Kidney (tissue), 13 donors: ENCODE measurements at regions not wholly inside any gene's neighbourhood (a gene's known extent, or its start where the extent isn't known, plus 50 kb on each side); places are given as distances from the start of the nearest gene placed in this dataset.
"Not testable (repeated sequence)": the region's sequence is repeated elsewhere in the genome, so short reads cannot be mapped to it uniquely, and the experiment has no call there.

ENCODE experiments used
- DNase-seq, 5 donors: peaks; one replicate each; pipeline ENCODE4 v3.0.0-alpha.2; 2013 to 2020
- FAIRE-seq: peaks from 2 replicates; lab custom pipeline; 2012; peaks lifted over from hg19 to GRCh38; lab: Jason Lieb, UNC
- H3K27ac ChIP-seq, 2 donors: one replicate each; pipeline ENCODE4 v1.7.0; 2013; ENCODE audit warnings: low read depth in 2 of 2, low read length in 2 of 2, inconsistent platforms in 1 of 2
- H3K27me3 ChIP-seq: one replicate; pipeline ENCODE4 v1.7.1; 2013; ENCODE audit warnings: low read length, inconsistent platforms; ENCODE audit not compliant: control insufficient read depth, insufficient read depth
- H3K36me3 ChIP-seq, 3 donors: one replicate each; pipeline versions ENCODE4 v1.7.0 to v1.7.1; 2013; ENCODE audit warnings: low read length in 3 of 3, control low read depth in 1 of 3, inconsistent platforms in 1 of 3; ENCODE audit not compliant: insufficient read depth in 3 of 3, control insufficient read depth in 2 of 3
- H3K4me1 ChIP-seq, 3 donors: one replicate each; pipeline versions ENCODE4 v1.7.0 to v1.7.1; 2013; ENCODE audit warnings: low read length in 3 of 3, inconsistent platforms in 1 of 3, low read depth in 1 of 3; ENCODE audit not compliant: control insufficient read depth in 2 of 3, insufficient read depth in 2 of 3
- H3K4me3 ChIP-seq, 3 donors: one replicate each; pipeline versions ENCODE4 v1.7.0 to v1.8.1; 2013; ENCODE audit warnings: low read length in 3 of 3, control low read depth in 1 of 3, inconsistent platforms in 1 of 3
- H3K9ac ChIP-seq, 3 donors: one replicate each; pipeline versions ENCODE4 v1.7.0 to v1.7.1; 2013; ENCODE audit warnings: low read length in 3 of 3, control low read depth in 1 of 3, inconsistent platforms in 1 of 3
- H3K9me3 ChIP-seq, 3 donors: one replicate each; pipeline versions ENCODE4 v1.7.0 to v1.7.1; 2013; ENCODE audit warnings: low read length in 3 of 3, control low read depth in 1 of 3, inconsistent platforms in 1 of 3; ENCODE audit not compliant: control insufficient read depth in 2 of 3, insufficient read depth in 1 of 3
- CTCF ChIP-seq: IDR thresholded peaks from 3 replicates; pipeline ENCODE4 v1.5.1; 2012; ENCODE audit warnings: mild to moderate bottlenecking, moderate library complexity, borderline replicate concordance; ENCODE audit not compliant: insufficient read depth; ENCODE audit errors: extremely low read depth
- intact Hi-C: fragments of 100-400 bp; cut with DNase I; formaldehyde crosslinking; loops from one replicate; pipeline ENCODE4 v1.11.1; 2022
- donor health status: control.
- donor health status: control.
- donor health status: control.
- donor health status: control.
- donor health status: control.
- donor health status: DM: yes; HTN: yes; CAD: no.
- donor health status: Normal renal cell carcinoma (clear cell type).

GRCh38 chr12:114073076-114073475 lies 107.0 kb upstream of the RBM19 start:
- Histone ChIP-seq H3K36me3 (no peaks in the 10 kb centered on the region), H3K9ac (no peak overlapping the region), H3K4me1 (no peaks in the 10 kb centered on the region), H3K4me3 (no peak overlapping the region), H3K9me3 (no peaks in the 10 kb centered on the region), H3K27me3 (no peaks in the 10 kb centered on the region), H3K27ac (no peak overlapping the region)
- no peak for TF ChIP-seq CTCF
- intact Hi-C loops = no loop called here
- no peak for DNase-seq
- FAIRE-seq = no peak

- Histone ChIP-seq H3K27me3 (no peaks in the 10 kb centered on the region), H3K9ac (no peak overlapping the region), H3K27ac (no peak overlapping the region), H3K36me3 (no peaks in the 10 kb centered on the region), H3K4me3 (no peak overlapping the region), H3K9me3 (no peaks in the 10 kb centered on the region), H3K4me1 (no peaks in the 10 kb centered on the region)
- no peak for TF ChIP-seq CTCF
- intact Hi-C loops = no loop called here
- DNase-seq (no peak), FAIRE-seq (no peak)
Observed at GRCh38 chr12:114069507-114069906, 103.4 kb upstream of the RBM19 start.

- Histone ChIP-seq H3K9me3 (peaks cover 0 to 2% (median 0%) of the 10 kb centered on the region in 3 donors), H3K4me1 (no peaks in the 10 kb centered on the region), H3K4me3 (no peak overlapping the region), H3K36me3 (no peaks in the 10 kb centered on the region), H3K27ac (no peak overlapping the region), H3K27me3 (no peaks in the 10 kb centered on the region), H3K9ac (no peak overlapping the region)
- intact Hi-C loops = no loop called here
- no peak for FAIRE-seq
- DNase-seq = no peak
- no peak for TF ChIP-seq CTCF
Observed at GRCh38 chr12:114064497-114064896, 98.4 kb upstream of the RBM19 start.

GRCh38 chr12:114064034-114064433 lies 97.9 kb upstream of the RBM19 start:
- H3K36me3 ChIP-seq, H3K9ac ChIP-seq, H3K27me3 ChIP-seq, H3K4me3 ChIP-seq, intact Hi-C loops, H3K4me1 ChIP-seq, H3K27ac ChIP-seq, FAIRE-seq, H3K9me3 ChIP-seq, DNase-seq: not testable (repeated sequence)
